CD14-positive monocyte (primary cell): ENCODE measurements at regions not wholly inside any gene's neighbourhood (a gene's known extent, or its start where the extent isn't known, plus 50 kb on each side); places are given as distances from the start of the nearest gene placed in this dataset.

Source experiments
- DNase-seq, 3 donors: peaks; one replicate each; pipeline ENCODE4 v3.0.0-alpha.2; 2011 to 2022
- H2AFZ ChIP-seq: 2 replicates; pipeline ENCODE4 v1.6.0; 2012; ENCODE audit warnings: mild to moderate bottlenecking, low read depth, low read length, inconsistent platforms; ENCODE audit not compliant: insufficient read depth, poor library complexity, severe bottlenecking
- H3K27ac ChIP-seq, 2 donors: 1 replicate in 1 of 2; 2 replicates in 1 of 2; pipeline ENCODE4 v1.5.1; 2012 to 2013; ENCODE audit warnings: low read length in 2 of 2, control low read depth in 1 of 2, inconsistent platforms in 1 of 2, low read depth in 1 of 2, mild to moderate bottlenecking in 1 of 2
- H3K27me3 ChIP-seq, 2 donors: one replicate each; pipeline versions ENCODE4 v1.6.0 to v1.6.1; 2011 to 2013; ENCODE audit warnings: low read length in 2 of 2; ENCODE audit not compliant: control insufficient read depth in 2 of 2, insufficient read depth in 2 of 2
- H3K36me3 ChIP-seq, 2 donors: replicated peaks in 1 of 2; 1 replicate in 1 of 2; 2 replicates in 1 of 2; pipeline versions ENCODE4 v1.5.1 to v1.6.1; 2012 to 2013; ENCODE audit warnings: low read length in 2 of 2, control low read depth in 1 of 2, inconsistent platforms in 1 of 2, mild to moderate bottlenecking in 1 of 2; ENCODE audit not compliant: insufficient read depth in 2 of 2, control insufficient read depth in 1 of 2
- H3K4me1 ChIP-seq, 2 donors: 1 replicate in 1 of 2; 2 replicates in 1 of 2; pipeline versions ENCODE4 v1.5.1 to v1.6.1; 2012 to 2013; ENCODE audit warnings: low read length in 2 of 2, control low read depth in 1 of 2, inconsistent platforms in 1 of 2, mild to moderate bottlenecking in 1 of 2, moderate library complexity in 1 of 2; ENCODE audit not compliant: insufficient read depth in 2 of 2, control insufficient read depth in 1 of 2
- H3K4me2 ChIP-seq: replicated peaks from 2 replicates; pipeline ENCODE3; 2012; ENCODE audit warnings: low read length, moderate library complexity, mild to moderate bottlenecking; ENCODE audit not compliant: poor library complexity, severe bottlenecking; ENCODE audit errors: extremely low read depth
- H3K4me3 ChIP-seq, 3 experiments: fragments of 200-600 bp in 1 of 3; sonication (generic) in 1 of 3; replicated peaks in 1 of 3; 1 replicate in 2 of 3; 2 replicates in 1 of 3; pipeline ENCODE4 v1.5.1; 2011 to 2013; ENCODE audit warnings: low read length in 3 of 3, mild to moderate bottlenecking in 3 of 3, control low read depth in 2 of 3, low read depth in 2 of 3, inconsistent platforms in 1 of 3, moderate library complexity in 1 of 3
- H3K79me2 ChIP-seq: 2 replicates; pipeline ENCODE4 v1.6.0; 2012; ENCODE audit warnings: mild to moderate bottlenecking, control low read depth, inconsistent platforms, low read length, moderate library complexity; ENCODE audit not compliant: insufficient read depth
- H3K9ac ChIP-seq: 2 replicates; pipeline ENCODE4 v1.6.0; 2017; ENCODE audit warnings: low read length, mild to moderate bottlenecking; ENCODE audit not compliant: insufficient read depth, poor library complexity, severe bottlenecking
- H3K9me3 ChIP-seq, 2 donors: replicated peaks in 1 of 2; 1 replicate in 1 of 2; 2 replicates in 1 of 2; pipeline versions ENCODE4 v1.5.1 to v1.6.1; 2012 to 2013; ENCODE audit warnings: low read length in 2 of 2, control low read depth in 1 of 2; ENCODE audit not compliant: control insufficient read depth in 1 of 2, insufficient read depth in 1 of 2
- H4K20me1 ChIP-seq: 2 replicates; pipeline ENCODE4 v1.6.0; 2012; ENCODE audit warnings: mild to moderate bottlenecking, low read length, control low read depth, moderate library complexity; ENCODE audit not compliant: insufficient read depth
- H3K27ac Mint-ChIP-seq, 7 donors: one replicate each; pipeline ENCODE4 v1.8.0; 2020; ENCODE audit warnings: mild to moderate bottlenecking in 7 of 7, mixed read lengths in 7 of 7, moderate library complexity in 6 of 7, inconsistent platforms in 2 of 7
- H3K27me3 Mint-ChIP-seq, 3 donors: one replicate each; pipeline ENCODE4 v1.8.0; 2021 to 2022; ENCODE audit warnings: low read depth in 3 of 3, mild to moderate bottlenecking in 3 of 3, mixed read lengths in 3 of 3, moderate library complexity in 3 of 3, inconsistent platforms in 1 of 3
- H3K36me3 Mint-ChIP-seq, 2 donors: one replicate each; pipeline ENCODE4 v1.8.0; 2020; ENCODE audit warnings: mixed read lengths in 2 of 2, inconsistent platforms in 1 of 2, mild to moderate bottlenecking in 1 of 2
- H3K4me1 Mint-ChIP-seq: one replicate; pipeline ENCODE4 v1.8.0; 2020; ENCODE audit warnings: mild to moderate bottlenecking, mixed read lengths
- H3K4me3 Mint-ChIP-seq, 2 donors: one replicate each; pipeline ENCODE4 v1.8.0; 2020; ENCODE audit warnings: mild to moderate bottlenecking in 2 of 2, mixed read lengths in 2 of 2, moderate library complexity in 1 of 2
- H3K9me3 Mint-ChIP-seq, 7 donors: one replicate each; pipeline ENCODE4 v1.8.0; 2020 to 2022; ENCODE audit warnings: mixed read lengths in 7 of 7, mild to moderate bottlenecking in 6 of 7, moderate library complexity in 6 of 7, inconsistent platforms in 2 of 7
- WGBS: methylation state at CpG from one replicate; pipeline ENCODE4 v1.1.5; 2013; ENCODE audit warnings: missing lambda C conversion rate; ENCODE audit not compliant: insufficient coverage; 5-methylcytosine and 5-hydroxymethylcytosine counted together
- intact Hi-C, 2 donors: fragments of 100-400 bp; cut with micrococcal nuclease; formaldehyde crosslinking; loops; one replicate each; pipeline versions ENCODE4 v1.15.0 to v1.15.1; 2023
- TF ChIP-seq, protein P1 (sequence below): fragments of 200-600 bp; IDR thresholded peaks from one replicate; pipeline ENCODE4 v1.8.0; 2022; ENCODE audit warnings: antibody characterized with exemption, mild to moderate bottlenecking

DNA sequence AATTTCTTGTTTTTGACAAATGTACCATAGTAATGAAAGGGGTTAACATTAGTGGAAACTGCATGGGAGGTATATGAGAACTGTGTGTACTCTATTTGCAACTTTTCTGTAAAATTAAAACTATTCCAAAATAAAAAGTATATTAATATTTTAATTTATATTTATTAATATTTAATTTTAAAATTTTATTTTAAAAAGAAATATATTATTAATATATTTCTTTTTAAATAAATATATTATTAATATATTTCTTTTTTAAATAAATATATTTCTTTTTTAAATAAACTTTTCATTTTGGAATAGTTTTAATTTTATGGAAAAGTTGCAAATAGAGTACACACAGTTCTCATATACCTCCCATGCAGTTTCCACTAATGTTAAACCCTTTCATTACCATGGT lies 101.1 kb upstream of the SLC7A1 start:
- intact Hi-C loops = no loop called here

DNA sequence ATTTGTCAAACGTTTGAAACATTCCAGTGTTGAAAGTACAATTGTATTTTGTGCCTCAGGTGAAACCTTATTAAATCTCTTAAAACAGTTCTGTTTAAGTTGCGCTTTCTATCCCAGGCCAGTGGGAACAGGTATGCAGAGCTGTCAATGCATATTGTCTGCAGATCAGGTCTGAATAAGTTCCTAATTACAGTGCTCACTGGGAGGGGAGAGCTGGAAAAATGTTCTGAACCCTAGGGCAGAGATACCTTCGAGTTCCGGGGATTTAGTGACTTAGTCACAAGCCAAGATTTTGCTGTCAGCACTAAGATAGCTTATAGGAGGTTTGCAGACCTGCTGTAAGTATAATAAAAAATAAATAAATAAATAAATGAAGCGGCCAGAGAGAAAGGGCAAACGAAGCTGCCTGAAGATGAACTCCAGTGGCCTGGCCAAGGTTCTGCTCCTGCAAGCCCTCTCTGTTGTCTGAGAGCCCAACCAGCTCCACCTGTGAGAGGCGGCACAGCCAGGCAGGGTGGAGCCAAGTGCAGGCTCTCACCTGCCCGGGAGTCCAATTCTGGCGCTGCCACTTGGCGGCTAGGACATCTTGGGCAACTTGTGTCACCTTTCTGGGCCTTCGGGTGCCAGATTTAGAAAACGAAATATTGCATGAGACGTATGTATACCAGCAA lies 97.9 kb upstream of the SLC7A1 start:
- DNase-seq = no peak
- Histone ChIP-seq H2AFZ (no peak overlapping the region), H3K4me1 (no peaks in the 10 kb centered on the region), H3K4me2 (no peak overlapping the region), H3K36me3 (no peaks in the 10 kb centered on the region), H3K4me3 (no peak overlapping the region), H3K9ac (no peak overlapping the region), H3K27ac (no peak overlapping the region), H3K9me3 (no peaks in the 10 kb centered on the region), H3K27me3 (no peaks in the 10 kb centered on the region), H4K20me1 (no peaks in the 10 kb centered on the region), H3K79me2 (no peaks in the 10 kb centered on the region)
- H3K4me1 Mint-ChIP-seq = no peaks in the 10 kb centered on the region
- H3K36me3 Mint-ChIP-seq = no peaks in the 10 kb centered on the region
- H3K27ac Mint-ChIP-seq = no peak overlapping the region
- intact Hi-C loops = no loop called here
- no peak overlapping the region for H3K4me3 Mint-ChIP-seq
- H3K27me3 Mint-ChIP-seq = peaks cover 0 to 1% (median 0%) of the 10 kb centered on the region in 3 donors
- WGBS = 93% methylated on average over 7 of the region's 13 CpGs
- TF ChIP-seq, protein P1, sequence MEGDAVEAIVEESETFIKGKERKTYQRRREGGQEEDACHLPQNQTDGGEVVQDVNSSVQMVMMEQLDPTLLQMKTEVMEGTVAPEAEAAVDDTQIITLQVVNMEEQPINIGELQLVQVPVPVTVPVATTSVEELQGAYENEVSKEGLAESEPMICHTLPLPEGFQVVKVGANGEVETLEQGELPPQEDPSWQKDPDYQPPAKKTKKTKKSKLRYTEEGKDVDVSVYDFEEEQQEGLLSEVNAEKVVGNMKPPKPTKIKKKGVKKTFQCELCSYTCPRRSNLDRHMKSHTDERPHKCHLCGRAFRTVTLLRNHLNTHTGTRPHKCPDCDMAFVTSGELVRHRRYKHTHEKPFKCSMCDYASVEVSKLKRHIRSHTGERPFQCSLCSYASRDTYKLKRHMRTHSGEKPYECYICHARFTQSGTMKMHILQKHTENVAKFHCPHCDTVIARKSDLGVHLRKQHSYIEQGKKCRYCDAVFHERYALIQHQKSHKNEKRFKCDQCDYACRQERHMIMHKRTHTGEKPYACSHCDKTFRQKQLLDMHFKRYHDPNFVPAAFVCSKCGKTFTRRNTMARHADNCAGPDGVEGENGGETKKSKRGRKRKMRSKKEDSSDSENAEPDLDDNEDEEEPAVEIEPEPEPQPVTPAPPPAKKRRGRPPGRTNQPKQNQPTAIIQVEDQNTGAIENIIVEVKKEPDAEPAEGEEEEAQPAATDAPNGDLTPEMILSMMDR = no peak
- peaks cover 0 to 3% (median 0%) of the 10 kb centered on the region in 7 donors for H3K9me3 Mint-ChIP-seq

More for the DNA sequence above, 101.1 kb upstream of the SLC7A1 start:
- no peaks in the 10 kb centered on the region for H3K4me1 ChIP-seq
- no peak overlapping the region for H2AFZ ChIP-seq
- H3K27me3 Mint-ChIP-seq = peaks cover 1 to 3% (median 3%) of the 10 kb centered on the region in 3 donors
- H3K36me3 Mint-ChIP-seq = no peaks in the 10 kb centered on the region
- H3K27me3 ChIP-seq = peaks cover 0 to 2% of the 10 kb centered on the region in 2 donors
- no peaks in the 10 kb centered on the region for H3K4me1 Mint-ChIP-seq
- no peaks in the 10 kb centered on the region for H3K79me2 ChIP-seq
- H3K27ac Mint-ChIP-seq = no peak overlapping the region
- no peaks in the 10 kb centered on the region for H3K36me3 ChIP-seq
- no peak overlapping the region for H3K4me3 ChIP-seq
- H3K9me3 Mint-ChIP-seq = peaks cover 0 to 3% (median 0%) of the 10 kb centered on the region in 7 donors
- no peak overlapping the region for H3K9ac ChIP-seq
- DNase-seq = no peak
- H4K20me1 ChIP-seq = no peaks in the 10 kb centered on the region
- H3K4me3 Mint-ChIP-seq = no peak overlapping the region
- TF ChIP-seq, protein P1 = no peak
- no peak overlapping the region for H3K27ac ChIP-seq
- H3K9me3 ChIP-seq = no peaks in the 10 kb centered on the region
- no peak overlapping the region for H3K4me2 ChIP-seq
